Femur (tissue), 1 donor: ENCODE measurements at regions not wholly inside any gene's neighbourhood (a gene's known extent, or its start where the extent isn't known, plus 50 kb on each side); places are given as distances from the start of the nearest gene placed in this dataset.
"Not testable (repeated sequence)": the region's sequence is repeated elsewhere in the genome, so short reads cannot be mapped to it uniquely, and the experiment has no call there.

Experiments
- DNase-seq: peaks from one replicate; pipeline ENCODE4 v3.0.0-alpha.2; 2017

- DNase-seq, result not testable (repeated sequence)
These were observed 375.1 kb upstream of the NPVF start for GRCh38 chr7:25603427-25603740.

- DNase-seq, result no peak
These were observed 382.9 kb upstream of the NPVF start for GRCh38 chr7:25611196-25611595.

GRCh38 chr7:25613912-25614311 is 385.6 kb upstream of the NPVF start:
- no peak for DNase-seq

- no peak for DNase-seq
These were observed 386.1 kb upstream of the NPVF start for GRCh38 chr7:25614415-25614814.

- DNase-seq, result peak; percentile 44
These were observed 386.7 kb upstream of the NPVF start for GRCh38 chr7:25615003-25615402.

GRCh38 chr7:25615593-25615992 is 387.3 kb upstream of the NPVF start:
- no peak for DNase-seq

GRCh38 chr7:25617214-25617613 is 388.9 kb upstream of the NPVF start:
- DNase-seq, result no peak

- no peak for DNase-seq
These were observed 389.4 kb upstream of the NPVF start for GRCh38 chr7:25617673-25618072.

GRCh38 chr7:25619381-25619780 is 391.1 kb upstream of the NPVF start:
- DNase-seq, result no peak

- no peak for DNase-seq
These were observed 391.9 kb upstream of the NPVF start for GRCh38 chr7:25619963-25620799.

GRCh38 chr7:25621993-25622392 is 393.7 kb upstream of the NPVF start:
- no peak for DNase-seq

- DNase-seq, result no peak
These were observed 394.4 kb upstream of the NPVF start for GRCh38 chr7:25622695-25623094.

GRCh38 chr7:25624051-25624450 is 395.8 kb upstream of the NPVF start:
- DNase-seq, result no peak

GRCh38 chr7:25624833-25625232 is 396.5 kb upstream of the NPVF start:
- peak; percentile 80 for DNase-seq

- DNase-seq, result no peak
These were observed 397.2 kb upstream of the NPVF start for GRCh38 chr7:25625306-25625992.

GRCh38 chr7:25626451-25627131 is 398.3 kb upstream of the NPVF start:
- DNase-seq, result no peak

GRCh38 chr7:25628446-25628845 is 400.2 kb upstream of the NPVF start:
- DNase-seq, result no peak

- DNase-seq, result no peak
These were observed 404.3 kb upstream of the NPVF start for GRCh38 chr7:25632616-25633015.

GRCh38 chr7:25633426-25634036 is 405.2 kb upstream of the NPVF start:
- DNase-seq, result no peak

GRCh38 chr7:25636168-25636567 is 407.9 kb upstream of the NPVF start:
- no peak for DNase-seq

- peak; percentile 45 for DNase-seq
These were observed 408.6 kb upstream of the NPVF start for GRCh38 chr7:25636871-25637283.

- no peak for DNase-seq
These were observed 409.8 kb upstream of the NPVF start for GRCh38 chr7:25638068-25638467.

- DNase-seq, result no peak
These were observed 410.4 kb upstream of the NPVF start for GRCh38 chr7:25638590-25639244.
